DMS 273 treated with DMSO at 0.1 percent for 48 hours (cell line): ENCODE measurements at regions not wholly inside any gene's neighbourhood (a gene's known extent, or its start where the extent isn't known, plus 50 kb on each side); places are given as distances from the start of the nearest gene placed in this dataset.
"Not testable (repeated sequence)": the region's sequence is repeated elsewhere in the genome, so short reads cannot be mapped to it uniquely, and the experiment has no call there.

ENCODE experiments used
- DNase-seq: peaks from one replicate; lab custom pipeline; 2025; lab: John Stamatoyannopoulos, UW

DNA sequence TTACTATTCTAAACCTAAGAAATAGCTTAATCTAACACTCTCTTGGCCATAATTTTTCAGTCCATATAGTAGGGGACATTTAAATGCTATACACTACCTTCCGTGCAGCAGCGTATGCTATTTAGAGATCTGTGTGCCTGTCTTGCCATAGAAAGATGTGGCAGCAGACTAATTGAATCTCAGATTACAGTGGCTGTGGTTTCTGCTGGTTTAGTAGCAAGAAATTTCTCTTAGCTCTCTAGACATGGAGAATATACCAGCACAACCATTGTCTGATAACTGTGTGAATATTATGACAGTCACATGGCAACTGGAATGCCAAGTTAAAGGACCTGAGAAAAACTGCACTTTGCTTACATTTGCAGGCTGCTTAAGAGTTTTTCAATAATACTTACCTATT is 672.4 kb upstream of the MIR17HG start:
- no peak for DNase-seq

DNA sequence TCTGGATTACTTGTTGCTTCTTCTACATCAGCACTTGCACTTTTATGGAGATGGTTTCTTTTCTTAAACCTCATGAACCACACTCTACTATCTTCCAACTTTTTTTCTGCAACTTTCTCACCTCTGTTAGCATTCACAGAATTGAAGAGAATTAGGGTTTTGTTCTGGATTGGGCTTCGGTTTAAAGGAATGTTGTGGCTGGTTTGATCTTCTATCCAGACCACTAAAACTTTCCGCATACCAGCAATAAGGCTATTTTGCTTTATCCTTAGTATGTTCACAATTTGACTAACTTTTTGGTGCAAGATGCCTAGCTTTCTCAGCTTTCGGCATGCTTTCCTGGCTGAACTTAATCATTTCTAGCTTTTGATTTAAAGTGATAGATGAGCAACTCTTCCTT is 666.7 kb upstream of the MIR17HG start:
- no peak for DNase-seq

DNA sequence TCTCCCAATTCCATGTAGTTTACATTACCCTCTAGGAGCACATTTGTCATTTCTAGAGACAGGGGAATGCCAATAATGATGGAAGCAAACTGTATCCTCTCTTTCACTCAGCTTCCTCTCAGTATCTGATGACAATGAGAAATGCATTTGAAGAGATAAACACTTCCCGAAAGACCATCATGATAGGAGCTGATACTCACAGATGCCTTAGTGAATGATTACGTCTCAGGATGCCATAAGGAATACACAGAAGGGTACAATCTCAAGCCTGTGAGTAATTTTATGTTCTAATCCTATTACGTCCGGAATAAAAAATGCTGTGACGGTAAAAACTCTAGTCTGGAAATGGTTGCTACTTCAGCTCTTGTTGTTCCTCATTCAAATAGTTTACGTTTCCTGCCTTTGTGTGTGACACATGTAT is 663.8 kb upstream of the MIR17HG start:
- no peak for DNase-seq

DNA sequence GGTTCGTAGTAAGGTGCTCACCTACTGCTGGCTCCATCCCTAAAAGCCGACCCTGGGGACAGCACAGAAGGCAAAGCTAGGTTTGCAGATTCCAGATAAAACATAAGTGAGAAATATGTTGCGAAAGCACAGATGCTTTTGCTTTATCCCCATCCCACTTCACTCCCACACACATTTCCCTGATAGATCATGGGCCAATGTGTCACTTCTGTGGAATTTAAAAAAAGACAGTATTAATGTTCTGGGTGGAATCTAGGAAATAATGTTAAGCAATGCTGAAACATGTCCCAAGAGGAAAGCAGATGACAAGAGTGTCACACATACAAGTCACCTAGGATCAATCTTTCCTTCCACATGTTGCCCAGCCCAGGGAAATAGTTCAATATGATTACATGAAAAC is 661.0 kb upstream of the MIR17HG start:
- DNase-seq = no peak

DNA sequence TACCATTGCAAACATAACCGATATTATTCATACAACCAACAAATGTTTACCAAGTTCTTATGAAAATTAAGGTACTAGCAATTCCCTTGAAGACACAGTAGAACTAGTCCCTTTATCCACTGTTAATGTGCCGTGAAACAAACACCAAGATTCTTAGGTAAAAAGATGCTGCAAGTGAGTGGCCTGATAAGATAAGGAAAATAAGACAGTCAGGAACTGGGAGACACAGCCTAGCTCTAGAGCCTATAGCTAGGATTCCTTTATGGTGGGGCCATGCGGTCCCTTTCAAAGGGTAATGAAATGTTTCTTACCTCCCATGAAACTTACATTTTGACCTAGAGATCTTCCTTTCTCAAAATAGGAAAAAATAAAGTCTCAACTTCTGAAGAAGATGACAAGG is 658.4 kb upstream of the MIR17HG start:
- no peak for DNase-seq

DNA sequence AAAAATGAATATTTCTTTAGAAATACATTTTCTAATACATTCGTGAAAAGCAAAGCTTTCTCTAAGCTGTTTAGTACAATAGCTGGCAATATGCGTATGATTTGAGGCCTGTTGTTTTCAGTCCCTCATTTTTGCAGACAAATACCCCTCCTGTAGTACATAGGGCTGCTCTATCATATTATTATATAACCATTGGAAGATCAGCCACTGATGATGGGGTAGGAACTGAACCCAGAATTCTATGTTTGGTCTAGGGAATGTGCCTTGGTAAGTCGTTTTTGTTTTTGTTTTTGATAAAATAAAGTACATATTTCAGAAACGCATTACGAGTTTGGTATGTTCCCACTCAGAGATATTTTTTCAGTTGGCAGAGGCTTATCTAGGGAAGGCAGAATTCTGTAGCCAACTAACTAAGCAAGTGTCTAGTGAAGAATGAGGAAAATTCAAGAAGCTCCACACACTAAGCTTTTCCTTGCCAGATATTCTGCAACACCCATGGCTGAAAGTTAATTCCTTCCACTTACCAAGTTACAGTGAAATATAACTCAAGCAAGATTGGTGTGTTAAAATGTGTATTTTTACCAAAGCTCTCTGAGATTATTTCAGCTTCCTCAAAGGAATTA is 656.9 kb upstream of the MIR17HG start:
- no peak for DNase-seq

DNA sequence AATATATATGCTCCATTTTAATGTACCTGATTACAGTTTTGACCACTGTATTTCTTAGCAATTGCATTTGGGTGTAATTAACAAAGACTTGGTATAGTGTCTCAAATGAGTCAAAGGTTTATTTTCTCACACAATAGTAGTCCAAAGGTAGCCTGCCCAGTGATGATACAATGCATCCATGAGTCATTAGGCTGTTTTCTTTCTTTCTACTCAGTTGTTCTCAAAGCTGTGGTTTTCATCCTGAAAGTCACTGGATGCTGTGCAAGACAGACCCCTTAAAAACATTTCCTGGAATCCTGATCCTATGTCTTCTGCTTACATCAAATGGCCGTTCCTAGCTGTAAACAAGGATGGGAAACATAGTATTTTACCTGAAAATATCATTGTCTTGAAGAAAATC is 651.2 kb upstream of the MIR17HG start:
- no peak for DNase-seq

DNA sequence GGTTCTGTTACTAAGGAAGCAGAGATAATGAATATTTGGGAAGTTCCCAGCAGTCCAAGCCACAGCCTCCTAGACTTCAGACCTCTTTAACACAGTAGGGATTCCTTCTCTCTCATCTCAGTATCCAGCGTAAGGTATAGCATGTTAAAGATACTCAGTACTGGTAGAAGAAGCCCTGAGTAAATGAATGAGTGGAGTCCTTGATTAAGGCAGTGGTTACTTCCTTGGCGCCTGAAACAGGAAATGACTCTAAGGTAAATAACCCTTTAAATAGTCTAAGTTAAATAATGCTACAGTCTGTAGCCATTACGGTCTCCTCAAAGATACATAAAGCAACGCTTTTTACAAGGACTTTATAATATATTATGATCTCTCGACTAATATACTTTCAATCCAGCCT is 650.8 kb upstream of the MIR17HG start:
- DNase-seq = no peak

DNA sequence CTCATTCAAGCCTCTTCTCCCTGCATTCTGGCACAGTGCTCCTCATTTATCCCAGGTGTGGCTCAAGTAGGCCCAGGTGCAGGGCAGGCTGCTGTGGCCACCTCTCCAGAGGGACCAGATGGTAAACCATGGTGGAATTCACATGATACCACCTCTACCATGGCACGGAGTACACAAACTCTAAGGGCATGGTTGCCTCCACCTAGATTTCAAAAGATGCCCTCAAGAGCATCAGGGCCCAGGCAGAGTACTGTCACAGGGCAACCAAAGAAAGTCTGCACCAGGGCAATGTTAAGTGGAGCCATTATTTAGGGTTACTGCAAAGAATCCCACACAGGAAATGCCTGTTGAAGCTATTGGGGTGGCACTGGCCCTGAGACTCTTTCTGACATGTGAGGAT is 647.1 kb upstream of the MIR17HG start:
- no peak for DNase-seq

DNA sequence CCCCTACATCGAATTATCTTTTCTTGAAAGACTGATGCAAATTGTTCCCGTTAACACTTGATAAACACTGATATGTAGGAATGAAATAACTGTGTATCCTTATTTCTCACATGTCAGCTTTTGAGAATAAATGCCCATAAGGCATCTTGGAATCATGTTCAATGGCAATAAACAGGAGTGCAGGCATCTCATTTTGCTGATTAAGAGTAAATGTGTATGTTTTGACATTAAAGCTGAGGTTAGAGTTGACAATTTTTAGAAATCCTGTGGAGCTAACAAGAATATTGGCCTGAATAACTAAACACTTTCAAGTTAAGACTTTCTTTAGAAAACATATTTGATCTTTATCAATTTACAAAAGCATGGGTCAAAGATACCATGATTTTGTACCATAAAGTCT is 646.2 kb upstream of the MIR17HG start:
- DNase-seq = no peak

DNA sequence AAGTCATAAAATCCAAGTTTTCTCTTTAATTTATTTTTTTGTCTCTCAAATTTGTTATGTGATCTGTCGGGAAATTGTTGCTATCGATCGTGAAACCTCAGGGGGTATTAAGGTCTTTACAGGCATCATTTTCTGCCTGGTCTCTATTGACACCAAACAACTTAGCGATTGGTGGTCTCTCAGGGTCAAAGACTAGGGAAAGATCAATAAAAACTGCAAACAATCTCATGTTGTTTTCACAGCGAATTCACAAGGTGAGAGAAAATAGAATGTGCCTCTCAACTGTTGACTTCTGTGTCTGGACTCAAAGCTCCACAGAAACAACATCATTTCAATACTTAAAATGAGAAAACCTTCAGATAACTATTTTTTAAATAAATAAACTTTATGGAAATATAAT is 645.4 kb upstream of the MIR17HG start:
- no peak for DNase-seq

DNA sequence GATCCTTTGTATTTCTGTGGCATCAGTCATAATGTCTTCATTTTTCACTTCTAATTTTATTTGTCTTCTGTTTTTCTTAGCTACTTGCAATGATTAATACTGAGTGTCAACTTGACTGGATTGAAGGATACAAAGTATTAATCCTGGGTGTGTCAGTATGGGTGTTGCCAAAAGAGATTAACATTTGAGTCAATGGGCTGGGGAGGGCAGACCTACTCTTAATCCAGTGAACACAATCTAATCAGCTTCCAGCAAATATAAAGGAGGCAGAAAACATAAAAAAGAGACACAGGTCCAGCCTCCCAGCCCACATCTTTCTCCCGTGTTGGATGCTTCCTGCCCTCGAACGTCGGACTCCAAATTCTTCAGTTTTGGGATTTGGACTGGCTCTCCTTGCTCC is 640.9 kb upstream of the MIR17HG start:
- no peak for DNase-seq

DNA sequence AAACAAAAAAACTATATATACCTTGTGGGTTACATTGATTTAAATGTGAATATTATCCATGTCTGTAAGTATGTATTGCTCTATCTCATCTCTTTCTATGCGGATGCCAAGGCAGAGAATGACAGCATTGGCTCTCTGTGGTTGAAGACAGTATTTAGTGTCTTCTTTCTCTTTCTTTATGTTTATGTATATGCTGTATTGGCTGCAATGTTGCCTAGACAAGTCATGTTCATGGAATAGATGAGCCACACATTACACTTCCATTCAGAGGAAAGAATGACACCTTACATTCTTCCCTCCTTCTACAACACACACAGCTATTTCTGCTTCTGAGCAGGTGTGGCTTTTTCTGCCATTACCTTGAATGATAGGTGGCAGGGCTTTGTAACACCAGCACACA is 639.4 kb upstream of the MIR17HG start:
- no peak for DNase-seq

DNA sequence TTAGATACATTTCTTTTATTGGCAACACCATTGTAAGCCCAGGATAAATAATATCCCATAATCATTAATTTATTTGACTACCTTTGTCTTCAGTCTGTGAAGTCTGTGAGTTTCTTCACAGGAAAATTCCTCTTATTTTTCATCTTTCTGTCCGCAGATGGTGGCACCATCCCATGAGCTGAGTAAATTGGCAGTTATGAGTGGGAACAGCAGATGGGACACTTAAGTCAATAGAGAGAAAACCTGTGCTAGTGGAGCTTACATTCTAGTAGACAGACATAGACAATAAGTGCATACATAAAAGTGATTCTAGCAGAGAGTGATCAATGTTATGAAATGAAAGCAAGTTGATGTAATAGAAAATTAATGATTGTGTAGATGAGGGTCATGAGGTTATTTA is 638.2 kb upstream of the MIR17HG start:
- no peak for DNase-seq

DNA sequence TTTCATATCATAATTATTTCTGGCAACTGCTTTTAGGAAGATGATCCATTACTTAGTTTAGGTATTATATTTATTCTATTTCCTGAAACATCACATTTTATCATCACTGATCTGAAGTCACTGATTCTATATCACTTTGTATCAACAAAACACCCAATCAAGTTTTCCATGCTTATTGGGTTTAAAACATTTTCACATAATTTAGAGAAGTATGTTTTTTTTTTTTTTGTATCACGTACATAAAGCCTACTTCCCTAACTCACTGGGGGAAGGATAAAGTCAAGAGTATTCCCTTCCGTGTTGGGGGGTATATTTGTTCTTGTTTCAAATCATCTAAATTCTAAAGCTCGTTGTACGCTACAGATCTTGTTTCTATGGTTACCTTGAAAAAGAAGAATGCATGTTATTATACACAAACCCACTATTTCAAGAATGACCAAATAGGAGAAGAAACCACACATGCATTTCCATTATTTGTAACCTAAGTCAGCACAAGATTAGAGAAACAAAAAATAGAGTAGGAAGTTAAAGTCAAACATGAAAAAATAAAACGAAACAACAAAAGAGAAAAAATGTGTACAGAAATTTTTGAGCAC is 637.2 kb upstream of the MIR17HG start:
- no peak for DNase-seq

DNA sequence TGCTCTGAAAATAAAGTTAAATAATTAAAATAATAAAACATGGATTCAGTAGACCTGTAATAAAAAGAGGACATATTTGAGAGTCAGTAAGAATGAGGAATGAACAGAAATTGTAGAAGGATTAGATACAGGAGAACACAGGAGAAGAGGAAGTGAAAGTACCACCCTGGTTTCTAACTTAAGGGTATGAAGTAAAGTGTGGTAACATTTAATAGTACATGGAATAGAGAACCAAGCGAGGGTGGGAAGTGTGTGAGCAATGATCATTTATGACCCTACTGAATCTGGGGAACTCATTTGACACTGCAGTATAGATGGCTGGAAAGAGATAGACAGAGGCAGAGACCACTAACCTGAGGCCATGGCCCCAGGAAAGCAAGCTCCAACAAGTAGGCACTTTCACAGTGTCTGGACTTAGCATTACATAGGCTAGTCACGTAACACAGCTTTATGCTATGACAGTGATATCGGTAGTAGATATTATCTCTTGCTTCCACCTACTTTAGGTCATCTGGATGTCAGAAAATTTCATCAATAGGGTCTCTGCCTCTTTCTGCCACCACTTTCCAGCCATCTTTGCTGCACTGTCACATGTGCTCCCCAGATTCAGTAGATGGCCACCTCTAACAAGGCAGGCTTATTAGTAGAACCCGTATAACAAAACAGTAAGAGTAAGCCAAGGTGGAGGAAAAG is 633.9 kb upstream of the MIR17HG start:
- DNase-seq = no peak

DNA sequence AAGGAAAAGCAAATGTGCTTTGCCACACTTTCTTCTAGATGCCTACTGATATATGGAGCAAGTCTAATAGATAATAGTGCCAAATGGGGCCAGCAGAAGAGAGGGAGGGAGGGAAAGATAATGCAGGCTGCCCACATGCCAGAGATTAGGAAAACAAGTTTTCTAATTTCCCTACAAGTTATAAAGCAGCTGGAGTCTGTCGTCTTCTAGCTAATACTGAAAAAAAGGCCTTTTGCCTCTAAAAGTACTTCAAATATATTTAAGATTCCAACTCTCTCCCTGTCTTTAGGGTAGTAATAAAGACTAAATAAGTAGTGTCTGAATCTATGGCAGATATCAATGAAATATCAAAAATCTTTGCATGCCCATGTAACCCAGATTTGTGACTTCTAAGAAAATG is 632.0 kb upstream of the MIR17HG start:
- DNase-seq = no peak

DNA sequence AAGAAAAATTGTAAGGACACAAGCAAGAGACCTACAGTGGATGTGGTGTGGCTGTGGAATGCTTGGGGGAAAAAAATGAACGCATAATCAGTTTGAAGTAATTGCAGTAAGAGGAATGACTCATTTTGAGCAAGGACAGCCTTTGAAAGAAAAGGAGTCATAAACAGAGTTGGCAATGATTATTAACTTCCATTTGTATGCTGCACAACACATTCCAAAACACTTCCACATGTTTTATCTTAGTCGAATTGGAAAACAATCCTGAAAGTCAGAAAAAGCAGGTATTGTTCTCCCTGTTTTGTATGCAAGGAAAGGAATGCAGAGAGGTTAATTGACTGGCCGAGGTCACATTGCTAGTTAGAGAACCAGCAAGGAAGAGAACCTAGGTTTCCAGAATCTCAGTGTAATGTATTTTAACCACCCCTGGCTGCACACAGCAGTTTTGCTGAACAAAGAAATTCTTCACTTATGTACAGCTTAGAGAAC is 630.0 kb upstream of the MIR17HG start:
- no peak for DNase-seq

DNA sequence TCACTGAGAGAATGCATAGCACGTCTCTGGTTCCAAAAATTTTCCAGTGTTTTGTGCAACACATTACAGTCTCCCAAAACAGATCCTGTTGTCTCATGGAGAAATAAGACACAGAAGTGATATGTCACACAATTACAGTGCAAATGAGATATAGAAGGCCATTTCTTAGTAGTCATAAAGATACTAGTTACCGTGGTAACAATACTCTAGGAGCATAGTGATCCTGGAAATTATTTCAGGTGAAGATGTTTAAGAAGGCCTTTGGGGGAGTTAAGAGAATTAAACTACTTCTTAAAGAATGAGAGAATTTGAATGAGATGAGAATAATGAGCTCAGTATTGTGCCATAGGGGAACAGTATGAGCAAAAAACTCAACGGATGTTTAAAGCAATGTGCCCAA is 628.0 kb upstream of the MIR17HG start:
- DNase-seq = no peak

DNA sequence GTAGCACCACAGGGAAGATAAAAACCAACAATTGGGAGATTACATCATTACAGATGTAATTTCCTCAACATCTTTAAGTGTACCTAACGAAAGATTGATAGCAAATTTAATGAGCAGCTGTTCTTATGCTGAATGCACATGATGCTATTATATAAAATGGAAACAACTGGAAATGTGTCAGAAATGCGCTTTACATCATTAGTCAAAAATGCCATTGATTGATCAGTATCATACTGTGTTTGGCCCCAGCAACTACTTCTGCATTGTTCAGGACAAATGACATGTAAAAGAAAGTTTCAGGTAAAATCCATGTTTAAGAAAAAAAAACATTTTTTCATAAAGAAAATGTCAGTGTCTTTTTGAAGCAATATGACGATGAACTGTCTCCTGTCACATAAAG is 625.5 kb upstream of the MIR17HG start:
- no peak for DNase-seq

DNA sequence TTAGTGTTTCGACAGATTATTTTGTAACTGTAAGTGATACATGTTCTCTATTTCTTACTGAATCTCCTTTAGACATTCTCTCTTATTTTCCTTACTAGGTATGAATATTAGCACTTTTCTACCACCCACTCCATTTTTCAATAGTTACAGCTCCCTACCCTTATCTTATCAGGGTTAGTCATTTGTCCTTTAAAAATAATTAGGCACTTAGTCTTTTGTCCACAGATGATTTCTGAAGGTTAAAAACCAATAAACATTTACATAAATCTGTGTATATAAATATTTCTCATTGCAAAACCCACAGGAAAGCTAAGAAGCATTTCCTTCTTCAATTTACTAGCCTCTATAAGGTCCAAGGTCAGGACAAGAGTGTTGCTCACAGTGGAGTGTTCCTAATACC is 624.1 kb upstream of the MIR17HG start:
- no peak for DNase-seq

DNA sequence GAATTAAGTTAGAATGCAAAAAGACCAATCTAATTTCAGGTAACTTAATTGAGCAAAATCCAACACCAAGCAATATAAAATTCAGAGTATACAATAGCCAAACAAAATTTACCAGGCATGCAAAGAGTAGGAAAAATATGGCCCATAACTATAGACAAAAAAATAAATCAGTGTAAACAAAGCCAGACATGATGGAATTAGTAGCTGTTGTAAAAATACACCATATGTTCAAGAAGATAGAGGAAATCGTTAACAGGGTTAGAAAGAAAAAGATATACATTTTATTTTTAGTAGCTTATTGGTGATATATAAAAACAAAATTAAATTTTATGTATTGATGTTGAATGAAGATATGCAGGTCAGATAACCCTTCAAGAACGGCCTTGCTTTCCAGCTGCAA is 621.1 kb upstream of the MIR17HG start:
- no peak for DNase-seq

DNA sequence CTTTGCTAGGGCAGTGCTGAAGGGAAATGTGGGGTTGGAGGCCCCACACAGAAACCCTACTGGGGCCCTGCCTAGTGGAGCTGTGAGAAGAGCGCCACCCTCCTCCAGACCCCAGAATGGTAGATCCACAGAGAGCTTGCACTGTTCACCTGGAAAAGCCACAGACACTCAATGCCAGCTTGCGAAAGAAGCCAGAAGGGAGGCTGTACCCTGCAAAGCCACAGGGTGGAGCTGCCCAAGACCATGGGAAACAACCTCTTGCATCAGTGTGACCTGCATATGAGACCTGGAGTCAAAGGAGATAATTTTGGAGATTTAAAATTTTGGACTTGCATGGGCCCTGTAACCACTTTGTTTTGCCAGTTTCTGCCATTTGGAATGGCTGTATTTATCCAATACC is 615.4 kb upstream of the MIR17HG start:
- no peak for DNase-seq

DNA sequence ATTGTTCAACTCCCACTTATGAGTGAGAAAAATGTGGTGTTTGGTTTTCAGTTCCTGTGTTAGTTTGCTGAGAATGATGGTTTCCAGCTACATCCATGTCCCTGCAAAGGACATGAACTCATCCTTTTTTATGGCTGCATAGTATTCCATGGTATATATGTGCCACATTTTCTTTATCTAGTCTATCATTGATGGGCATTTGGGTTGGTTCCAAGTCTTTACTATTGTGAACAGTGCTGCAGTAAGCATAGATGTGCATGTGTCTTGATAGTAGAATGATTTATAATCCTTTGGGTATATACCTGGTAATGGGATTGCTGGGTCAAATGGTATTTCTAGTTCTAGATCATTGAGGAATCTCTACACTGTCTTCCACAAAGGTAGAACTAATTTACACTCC is 613.0 kb upstream of the MIR17HG start:
- DNase-seq = not testable (repeated sequence)
